GM12891 (cell line): ENCODE measurements at regions not wholly inside any gene's neighbourhood (a gene's known extent, or its start where the extent isn't known, plus 50 kb on each side); places are given as distances from the start of the nearest gene placed in this dataset.

Experiments
- PAX5 ChIP-seq: IDR thresholded peaks from 2 replicates; pipeline ENCODE4 v1.6.1; 2011; ENCODE audit warnings: low read length, moderate library complexity, mild to moderate bottlenecking; ENCODE audit not compliant: insufficient read depth, severe bottlenecking
- POLR2A ChIP-seq: IDR thresholded peaks from 2 replicates; pipeline ENCODE4 v1.6.1; 2011; ENCODE audit warnings: low read depth, low read length, control low read depth
- POLR2AphosphoS5 ChIP-seq: IDR thresholded peaks from 2 replicates; pipeline ENCODE4 v1.6.1; 2011; ENCODE audit warnings: low read depth, low read length, control low read depth

- TF ChIP-seq POLR2A: no peak
- TF ChIP-seq POLR2AphosphoS5: no peak
- TF ChIP-seq PAX5: no peak
Measured at GRCh38 chr7:69190763-69191162, 407.5 kb upstream of the AUTS2 start.
